Body of pancreas (tissue), 4 donors: ENCODE measurements at regions not wholly inside any gene's neighbourhood (a gene's known extent, or its start where the extent isn't known, plus 50 kb on each side); places are given as distances from the start of the nearest gene placed in this dataset.

Experiments used
- ATAC-seq: fragments of 150-250 bp; one replicate; pipeline ENCODE4 v1.9.1; 2016
- DNase-seq, 4 donors: peaks; one replicate each; pipeline ENCODE4 v3.0.0-alpha.2; 2019
- H3K27ac ChIP-seq, 4 donors: fragments of 200-600 bp; sonication (generic); 1 replicate in 3 of 4; 2 replicates in 1 of 4; pipeline versions ENCODE4 v1.5.1 to v1.6.1; 2016 to 2019; ENCODE audit warnings: mild to moderate bottlenecking in 1 of 4, mixed read lengths in 1 of 4, moderate library complexity in 1 of 4
- H3K27me3 ChIP-seq, 2 donors: fragments of 200-600 bp; sonication (generic); one replicate each; pipeline ENCODE4 v1.6.0; 2016; ENCODE audit warnings: mild to moderate bottlenecking in 1 of 2
- H3K36me3 ChIP-seq, 2 donors: fragments of 200-600 bp; sonication (generic); replicated peaks in 1 of 2; 2 replicates each; pipeline ENCODE4 v1.5.1; 2016; ENCODE audit warnings: low read depth in 2 of 2; ENCODE audit not compliant: insufficient read depth in 1 of 2
- H3K4me1 ChIP-seq: fragments of 200-600 bp; sonication (generic); one replicate; pipeline ENCODE4 v1.6.0; 2016
- H3K4me3 ChIP-seq, 2 donors: fragments of 200-600 bp; sonication (generic); 1 replicate in 1 of 2; 2 replicates in 1 of 2; pipeline ENCODE4 v1.5.1; 2016 to 2019
- H3K9me3 ChIP-seq, 3 donors: fragments of 200-600 bp; sonication (generic); 1 replicate in 2 of 3; 2 replicates in 1 of 3; pipeline ENCODE4 v1.5.1; 2016
- CTCF ChIP-seq, 7 experiments: fragments of 450-650 bp in 4 of 7; fragments of 200-600 bp in 3 of 7; sonication (generic) in 3 of 7; IDR thresholded peaks; one replicate each; pipeline ENCODE4 v1.5.1; 2016 to 2019; ENCODE audit warnings: antibody characterized with exemption in 7 of 7
- POLR2A ChIP-seq, 3 donors: fragments of 450-650 bp; IDR thresholded peaks; one replicate each; pipeline ENCODE4 v1.6.1; 2016; ENCODE audit warnings: antibody characterized with exemption in 3 of 3, mild to moderate bottlenecking in 2 of 3
- WGBS, 2 donors: methylation state at CpG; one replicate each; pipeline ENCODE4 v1.1.5; 2017; 5-methylcytosine and 5-hydroxymethylcytosine counted together
- intact Hi-C: fragments of 100-400 bp; cut with DNase I; formaldehyde crosslinking; loops from one replicate; pipeline ENCODE4 v1.15.1; 2023

GRCh38 chr6:43951756-43952675 is 175.2 kb downstream of the MRPL14 start:
- intact Hi-C loops = loop anchor here (5.0 to 10.0 kb wide), 2 partner anchors 123 to 185 kb away; no protein-coding TSS in a partner anchor
- TF ChIP-seq POLR2A (IDR thresholded peaks at IDR 0.05) (no peak), CTCF (IDR thresholded peaks at IDR 0.05) (no peak)
- peak; percentile 10 for ATAC-seq

GRCh38 chr6:43951063-43951755 is 176.0 kb downstream of the MRPL14 start:
- no peaks in the 10 kb centered on the region for H3K9me3 ChIP-seq
- H3K4me1 ChIP-seq = peaks cover 21% of the 10 kb centered on the region
- no peak overlapping the region for H3K27ac ChIP-seq
- peak; percentile 78 to 89 (median 86) for DNase-seq
- H3K4me3 ChIP-seq = no peak overlapping the region
- no peaks in the 10 kb centered on the region for H3K36me3 ChIP-seq
- 46% methylated on average over 5 of the region's 5 CpGs; no CpG with 5 or more reads in 1 of the 2 donors for whole genome bisulfite sequencing, 2 donors
- ATAC-seq = peak; percentile 92
- intact Hi-C loops = loop anchor here (5.0 to 10.0 kb wide), 2 partner anchors 124 to 184 kb away; no protein-coding TSS in a partner anchor
- TF ChIP-seq CTCF (IDR thresholded peaks at IDR 0.05) = peak; percentile 57 to 96 (median 88)
- TF ChIP-seq POLR2A (IDR thresholded peaks at IDR 0.05) = no peak
- no peaks in the 10 kb centered on the region for H3K27me3 ChIP-seq

More at GRCh38 chr6:43951756-43952675, 175.2 kb downstream of the MRPL14 start:
- DNase-seq = peak in 1 of 4 donors; percentile 11
- 89 to 96% methylated on average over 8 of the region's 8 CpGs for WGBS, 2 donors
- Histone ChIP-seq H3K4me3 (no peak overlapping the region), H3K36me3 (no peaks in the 10 kb centered on the region), H3K4me1 (peaks cover 21% of the 10 kb centered on the region), H3K27me3 (no peaks in the 10 kb centered on the region), H3K9me3 (no peaks in the 10 kb centered on the region), H3K27ac (no peak overlapping the region)

GRCh38 chr6:43950731-43951062 is 176.6 kb downstream of the MRPL14 start:
- no peak overlapping the region for H3K27ac ChIP-seq
- intact Hi-C loops = loop anchor here (5.0 to 10.0 kb wide), 2 partner anchors 124 to 183 kb away; no protein-coding TSS in a partner anchor
- H3K27me3 ChIP-seq = no peaks in the 10 kb centered on the region
- H3K9me3 ChIP-seq = no peaks in the 10 kb centered on the region
- DNase-seq (no peak), ATAC-seq (no peak)
- 83 to 93% methylated on average over 3 of the region's 3 CpGs for WGBS, 2 donors
- H3K36me3 ChIP-seq = no peaks in the 10 kb centered on the region
- H3K4me1 ChIP-seq = peaks cover 21% of the 10 kb centered on the region
- no peak overlapping the region for H3K4me3 ChIP-seq
- no peak for TF ChIP-seq CTCF (IDR thresholded peaks at IDR 0.05)
- TF ChIP-seq POLR2A (IDR thresholded peaks at IDR 0.05) = no peak

GRCh38 chr6:43950051-43950605 is 177.1 kb downstream of the MRPL14 start:
- Histone ChIP-seq H3K9me3 (no peaks in the 10 kb centered on the region), H3K4me1 (peaks cover 21% of the 10 kb centered on the region), H3K27me3 (no peaks in the 10 kb centered on the region), H3K36me3 (no peaks in the 10 kb centered on the region), H3K27ac (no peak overlapping the region), H3K4me3 (no peak overlapping the region)
- TF ChIP-seq CTCF (IDR thresholded peaks at IDR 0.05) (no peak), POLR2A (IDR thresholded peaks at IDR 0.05) (no peak)
- ATAC-seq (no peak), DNase-seq (peak in 1 of 4 donors; percentile 9)
- intact Hi-C loops = loop anchor here (5.0 to 10.0 kb wide), 2 partner anchors 125 to 183 kb away; no protein-coding TSS in a partner anchor
- WGBS, 2 donors = 84 to 88% methylated on average over 11 of the region's 11 CpGs
